Esophagus muscularis mucosa (tissue), 3 donors: ENCODE measurements at regions not wholly inside any gene's neighbourhood (a gene's known extent, or its start where the extent isn't known, plus 50 kb on each side); places are given as distances from the start of the nearest gene placed in this dataset.

ENCODE experiments used
- POLR2AphosphoS5 ChIP-seq, 2 donors: sonication (generic); formaldehyde crosslinking; IDR thresholded peaks; one replicate each; pipeline ENCODE4 v1.6.1; 2017; ENCODE audit warnings: antibody characterized with exemption in 2 of 2
- TF ChIP-seq, protein P1 (sequence below), 3 experiments: fragments of 200-600 bp in 2 of 3; fragments of 450-650 bp in 1 of 3; sonication (generic) in 2 of 3; IDR thresholded peaks; one replicate each; pipeline ENCODE4 v1.5.1; 2017 to 2019; ENCODE audit warnings: antibody characterized with exemption in 3 of 3, mild to moderate bottlenecking in 2 of 3, moderate library complexity in 1 of 3

DNA sequence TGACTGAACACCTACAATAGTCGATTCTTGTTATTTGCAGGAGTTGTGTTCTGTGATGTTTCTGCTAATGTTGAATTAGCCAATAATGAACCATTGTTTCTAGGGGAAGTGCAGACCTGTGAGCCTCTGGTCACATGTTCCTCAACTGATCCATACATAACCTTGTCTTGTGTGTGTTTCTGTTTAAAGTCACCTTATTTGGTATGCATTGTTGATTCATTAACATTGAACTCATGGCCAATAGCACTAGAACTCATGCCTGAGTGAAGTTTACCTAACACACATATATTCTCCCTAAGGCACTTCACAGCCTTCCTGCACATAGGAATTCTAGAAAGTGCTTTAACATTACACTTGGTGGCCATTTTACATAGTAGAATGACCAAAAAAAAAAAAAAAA, 271.8 kb upstream of the PLET1 start:
- TF ChIP-seq, protein P1, sequence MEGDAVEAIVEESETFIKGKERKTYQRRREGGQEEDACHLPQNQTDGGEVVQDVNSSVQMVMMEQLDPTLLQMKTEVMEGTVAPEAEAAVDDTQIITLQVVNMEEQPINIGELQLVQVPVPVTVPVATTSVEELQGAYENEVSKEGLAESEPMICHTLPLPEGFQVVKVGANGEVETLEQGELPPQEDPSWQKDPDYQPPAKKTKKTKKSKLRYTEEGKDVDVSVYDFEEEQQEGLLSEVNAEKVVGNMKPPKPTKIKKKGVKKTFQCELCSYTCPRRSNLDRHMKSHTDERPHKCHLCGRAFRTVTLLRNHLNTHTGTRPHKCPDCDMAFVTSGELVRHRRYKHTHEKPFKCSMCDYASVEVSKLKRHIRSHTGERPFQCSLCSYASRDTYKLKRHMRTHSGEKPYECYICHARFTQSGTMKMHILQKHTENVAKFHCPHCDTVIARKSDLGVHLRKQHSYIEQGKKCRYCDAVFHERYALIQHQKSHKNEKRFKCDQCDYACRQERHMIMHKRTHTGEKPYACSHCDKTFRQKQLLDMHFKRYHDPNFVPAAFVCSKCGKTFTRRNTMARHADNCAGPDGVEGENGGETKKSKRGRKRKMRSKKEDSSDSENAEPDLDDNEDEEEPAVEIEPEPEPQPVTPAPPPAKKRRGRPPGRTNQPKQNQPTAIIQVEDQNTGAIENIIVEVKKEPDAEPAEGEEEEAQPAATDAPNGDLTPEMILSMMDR (IDR thresholded peaks at IDR 0.05), result no peak
- TF ChIP-seq POLR2AphosphoS5 (IDR thresholded peaks at IDR 0.05), result no peak
